K562 (cell line): ENCODE measurements at regions not wholly inside any gene's neighbourhood (a gene's known extent, or its start where the extent isn't known, plus 50 kb on each side); places are given as distances from the start of the nearest gene placed in this dataset.

ENCODE experiments used
- COPS2 ChIP-seq: fragments of 450-650 bp; conservative IDR thresholded peaks from 2 replicates; pipeline ENCODE4 v1.6.1; 2016; ENCODE audit warnings: mild to moderate bottlenecking, moderate library complexity
- MAX ChIP-seq: sonication (generic); formaldehyde crosslinking; IDR thresholded peaks from 2 replicates; pipeline ENCODE4 v1.9.0; 2022; ENCODE audit warnings: mild to moderate bottlenecking, missing genetic modification reagents
- MXD1 ChIP-seq: fragments of 250-450 bp; sonication (Bioruptor Pico); IDR thresholded peaks from 2 replicates; pipeline ENCODE4 v1.8.0; 2021; ENCODE audit warnings: borderline replicate concordance, mild to moderate bottlenecking, moderate library complexity; ENCODE audit not compliant: poor library complexity, severe bottlenecking
- SIRT6 ChIP-seq: IDR thresholded peaks from one replicate; pipeline ENCODE4 v1.6.1; 2012; ENCODE audit warnings: low read depth, mild to moderate bottlenecking, control low read depth, inconsistent platforms, low read length, moderate library complexity
- TAF15 ChIP-seq: fragments of 200-400 bp; formaldehyde crosslinking; IDR thresholded peaks from 2 replicates; pipeline ENCODE4 v1.6.1; 2017; ENCODE audit warnings: mild to moderate bottlenecking, low read depth, low read length, moderate library complexity
- TRIM28 ChIP-seq: fragments of 450-650 bp; IDR thresholded peaks from 2 replicates; pipeline ENCODE4 v1.6.1; 2017
- ZNF592 ChIP-seq: fragments of 450-650 bp; IDR thresholded peaks from 2 replicates; pipeline ENCODE4 v1.6.1; 2017; ENCODE audit warnings: antibody characterized with exemption, mild to moderate bottlenecking
- ZSCAN32 ChIP-seq: fragments of 450-650 bp; formaldehyde crosslinking; IDR thresholded peaks from 2 replicates; pipeline ENCODE4 v1.4.0; 2020; ENCODE audit warnings: mild to moderate bottlenecking, moderate library complexity

- TF ChIP-seq COPS2, result no peak
- TF ChIP-seq TAF15, result no peak
- no peak for TF ChIP-seq MAX (CRISPR knock-in tag)
- TF ChIP-seq ZNF592, result no peak
- no peak for TF ChIP-seq ZSCAN32 (CRISPR knock-in tag)
- no peak for TF ChIP-seq SIRT6
- TF ChIP-seq TRIM28, result no peak
- no peak for TF ChIP-seq MXD1
These were observed 151.1 kb upstream of the B3GAT2 start (continued) for GRCh38 chr6:71107911-71108420.
